NB4 (cell line): ENCODE measurements at regions not wholly inside any gene's neighbourhood (a gene's known extent, or its start where the extent isn't known, plus 50 kb on each side); places are given as distances from the start of the nearest gene placed in this dataset.

Experiments used
- DNase-seq: peaks from one replicate; pipeline ENCODE4 v3.0.0; 2010; ENCODE audit warnings: low read depth
- H3K4me3 ChIP-seq: one replicate; pipeline ENCODE4 v1.5.1; 2011; ENCODE audit warnings: mild to moderate bottlenecking, low read depth, low read length, moderate library complexity
- CTCF ChIP-seq: IDR thresholded peaks from one replicate; pipeline ENCODE4 v1.5.1; 2012; ENCODE audit warnings: low read depth, low read length
- MAX ChIP-seq: IDR thresholded peaks from 2 replicates; pipeline ENCODE4 v1.6.1; 2011; ENCODE audit warnings: low read depth, low read length
- MYC ChIP-seq: IDR thresholded peaks from 2 replicates; pipeline ENCODE4 v1.6.1; 2011; ENCODE audit warnings: low read depth, low read length
- POLR2A ChIP-seq: IDR thresholded peaks from 2 replicates; pipeline ENCODE4 v1.6.1; 2011; ENCODE audit warnings: mild to moderate bottlenecking; ENCODE audit not compliant: insufficient read length; ENCODE audit errors: extremely low read depth

- H3K4me3 ChIP-seq: no peak overlapping the region
- TF ChIP-seq MYC (no peak), POLR2A (no peak), MAX (no peak), CTCF (no peak)
- DNase-seq: no peak
Measured at GRCh38 chr10:83723080-83723479, 416.2 kb upstream of the GHITM start.

- no peak for DNase-seq
- TF ChIP-seq MAX (no peak), POLR2A (no peak), MYC (no peak), CTCF (no peak)
Measured at GRCh38 chr10:83724471-83725241, 414.7 kb upstream of the GHITM start.

GRCh38 chr10:83725567-83725966, 413.7 kb upstream of the GHITM start:
- H3K4me3 ChIP-seq: no peak overlapping the region
- TF ChIP-seq CTCF: no peak
- TF ChIP-seq POLR2A: no peak
- no peak for TF ChIP-seq MYC
- TF ChIP-seq MAX: no peak
- no peak for DNase-seq

More at GRCh38 chr10:83724471-83725241, 414.7 kb upstream of the GHITM start:
- H3K4me3 ChIP-seq: no peak overlapping the region

GRCh38 chr10:83734278-83734677, 405.0 kb upstream of the GHITM start:
- DNase-seq: no peak
- TF ChIP-seq CTCF (no peak), MAX (no peak), MYC (no peak), POLR2A (no peak)
- no peak overlapping the region for H3K4me3 ChIP-seq

GRCh38 chr10:83736008-83736407, 403.3 kb upstream of the GHITM start:
- TF ChIP-seq MYC (no peak), CTCF (no peak), MAX (no peak), POLR2A (no peak)
- no peak overlapping the region for H3K4me3 ChIP-seq
- no peak for DNase-seq
